Trophoblast cell (in vitro differentiated cells and primary cell): ENCODE measurements at regions not wholly inside any gene's neighbourhood (a gene's known extent, or its start where the extent isn't known, plus 50 kb on each side); places are given as distances from the start of the nearest gene placed in this dataset.

ENCODE experiments used
- DNase-seq, 2 donors: peaks; one replicate each; pipeline ENCODE4 v3.0.0-alpha.2; 2016
- H2AFZ ChIP-seq: 2 replicates; pipeline ENCODE4 v1.6.1; 2013; ENCODE audit warnings: low read length, moderate library complexity, mild to moderate bottlenecking; ENCODE audit not compliant: insufficient read depth, poor library complexity
- H2AK5ac ChIP-seq: 2 replicates; pipeline ENCODE4 v1.6.1; 2013; ENCODE audit warnings: mild to moderate bottlenecking, low read length
- H2BK120ac ChIP-seq: 2 replicates; pipeline ENCODE4 v1.6.1; 2013; ENCODE audit warnings: low read length, mild to moderate bottlenecking, moderate library complexity; ENCODE audit not compliant: insufficient read depth, poor library complexity
- H2BK12ac ChIP-seq: 2 replicates; pipeline ENCODE4 v1.6.1; 2013; ENCODE audit warnings: mild to moderate bottlenecking, low read length, moderate library complexity
- H2BK5ac ChIP-seq: 2 replicates; pipeline ENCODE4 v1.6.1; 2013; ENCODE audit warnings: low read length, low read depth, moderate library complexity, mild to moderate bottlenecking; ENCODE audit not compliant: poor library complexity
- H3K14ac ChIP-seq: 2 replicates; pipeline ENCODE4 v1.6.1; 2013; ENCODE audit warnings: mild to moderate bottlenecking, low read length
- H3K18ac ChIP-seq: 2 replicates; pipeline ENCODE4 v1.6.1; 2013; ENCODE audit warnings: mild to moderate bottlenecking, low read length
- H3K23ac ChIP-seq: 2 replicates; pipeline ENCODE4 v1.6.1; 2013; ENCODE audit warnings: low read length
- H3K27ac ChIP-seq: 2 replicates; pipeline ENCODE4 v1.5.1; 2013; ENCODE audit warnings: low read depth, mild to moderate bottlenecking, inconsistent platforms, low read length, moderate library complexity
- H3K27me3 ChIP-seq: 2 replicates; pipeline ENCODE4 v1.6.1; 2013; ENCODE audit warnings: inconsistent platforms, mild to moderate bottlenecking, low read length, moderate library complexity; ENCODE audit not compliant: insufficient read depth
- H3K36me3 ChIP-seq, 2 experiments: 1 replicate in 1 of 2; 2 replicates in 1 of 2; pipeline ENCODE4 v1.6.1; 2013; ENCODE audit warnings: low read length in 2 of 2, mild to moderate bottlenecking in 2 of 2, moderate library complexity in 1 of 2; ENCODE audit not compliant: insufficient read depth in 2 of 2, control insufficient read depth in 1 of 2
- H3K4ac ChIP-seq: 2 replicates; pipeline ENCODE4 v1.6.1; 2013; ENCODE audit warnings: low read depth, mild to moderate bottlenecking, low read length, moderate library complexity
- H3K4me1 ChIP-seq, 2 experiments: 1 replicate in 1 of 2; 2 replicates in 1 of 2; pipeline ENCODE4 v1.6.1; 2013; ENCODE audit warnings: low read length in 2 of 2, mild to moderate bottlenecking in 2 of 2, moderate library complexity in 1 of 2; ENCODE audit not compliant: insufficient read depth in 2 of 2, control insufficient read depth in 1 of 2
- H3K4me2 ChIP-seq: 2 replicates; pipeline ENCODE4 v1.6.1; 2013; ENCODE audit warnings: inconsistent platforms, mild to moderate bottlenecking, low read length, moderate library complexity
- H3K4me3 ChIP-seq: 2 replicates; pipeline ENCODE4 v1.5.1; 2013; ENCODE audit warnings: mild to moderate bottlenecking, low read depth, low read length, inconsistent platforms
- H3K79me1 ChIP-seq: one replicate; pipeline ENCODE4 v1.6.1; 2013; ENCODE audit warnings: low read length
- H3K79me2 ChIP-seq: 2 replicates; pipeline ENCODE4 v1.6.1; 2013; ENCODE audit warnings: low read length, mild to moderate bottlenecking; ENCODE audit not compliant: control insufficient read depth, insufficient read depth, poor library complexity
- H3K9ac ChIP-seq: 2 replicates; pipeline ENCODE4 v1.6.1; 2013; ENCODE audit warnings: mild to moderate bottlenecking, low read length
- H3K9me3 ChIP-seq: 2 replicates; pipeline ENCODE4 v1.6.1; 2013; ENCODE audit warnings: low read depth, mild to moderate bottlenecking, control low read depth, inconsistent platforms, low read length; ENCODE audit not compliant: insufficient read depth
- H4K12ac ChIP-seq: 2 replicates; pipeline ENCODE4 v1.6.1; 2013; ENCODE audit warnings: low read depth, mild to moderate bottlenecking, low read length, moderate library complexity
- H4K8ac ChIP-seq: 2 replicates; pipeline ENCODE4 v1.6.1; 2013; ENCODE audit warnings: low read depth, mild to moderate bottlenecking, low read length, moderate library complexity
- H4K91ac ChIP-seq: one replicate; pipeline ENCODE4 v1.6.1; 2013; ENCODE audit warnings: low read depth, mild to moderate bottlenecking, low read length, moderate library complexity
- WGBS: extraction: QIAGEN DNeasy Blood & Tissue Kit; methylation state at CpG from one replicate; pipeline ENCODE4 v1.1.7; 2013; ENCODE audit warnings: missing lambda C conversion rate; ENCODE audit not compliant: insufficient read length, insufficient coverage; ENCODE audit errors: extremely low coverage; 5-methylcytosine and 5-hydroxymethylcytosine counted together

- WGBS = no CpG with 5 or more reads among the region's 4 CpGs
Measured at GRCh38 chr2:220460257-220460985, 833.0 kb downstream of the SLC4A3 start.

GRCh38 chr2:220463876-220464275, 836.4 kb downstream of the SLC4A3 start:
- H3K27me3 ChIP-seq = no peaks in the 10 kb centered on the region
- no peak overlapping the region for H4K12ac ChIP-seq
- no peaks in the 10 kb centered on the region for H3K9me3 ChIP-seq
- no peak overlapping the region for H3K14ac ChIP-seq
- H3K36me3 ChIP-seq = no peaks in the 10 kb centered on the region
- no peak overlapping the region for H3K4me3 ChIP-seq
- H2BK120ac ChIP-seq = no peak overlapping the region
- H2AK5ac ChIP-seq = no peak overlapping the region
- H3K4ac ChIP-seq = no peak overlapping the region
- H3K79me2 ChIP-seq = no peaks in the 10 kb centered on the region
- DNase-seq = peak; percentile 83 to 92
- H4K91ac ChIP-seq = no peak overlapping the region
- no CpG with 5 or more reads among the region's 1 CpG for WGBS
- H2BK12ac ChIP-seq = no peak overlapping the region
- no peak overlapping the region for H3K4me2 ChIP-seq
- no peak overlapping the region for H2AFZ ChIP-seq
- no peak overlapping the region for H3K9ac ChIP-seq
- H3K23ac ChIP-seq = no peak overlapping the region
- no peak overlapping the region for H2BK5ac ChIP-seq
- no peak overlapping the region for H3K18ac ChIP-seq
- H3K27ac ChIP-seq = no peak overlapping the region
- no peaks in the 10 kb centered on the region for H3K4me1 ChIP-seq
- no peak overlapping the region for H4K8ac ChIP-seq
- no peaks in the 10 kb centered on the region for H3K79me1 ChIP-seq

More at GRCh38 chr2:220460257-220460985, 833.0 kb downstream of the SLC4A3 start:
- Histone ChIP-seq H3K79me2 (no peaks in the 10 kb centered on the region), H3K4ac (no peak overlapping the region), H3K18ac (no peak overlapping the region), H3K9me3 (no peaks in the 10 kb centered on the region), H3K79me1 (no peaks in the 10 kb centered on the region), H3K4me3 (no peak overlapping the region), H3K4me1 (no peaks in the 10 kb centered on the region), H4K8ac (no peak overlapping the region), H3K36me3 (no peaks in the 10 kb centered on the region), H2AFZ (no peak overlapping the region), H3K14ac (no peak overlapping the region), H3K27me3 (no peaks in the 10 kb centered on the region), H3K4me2 (no peak overlapping the region), H2BK5ac (no peak overlapping the region), H3K23ac (no peak overlapping the region), H2AK5ac (no peak overlapping the region), H2BK12ac (no peak overlapping the region), H3K27ac (no peak overlapping the region), H4K12ac (no peak overlapping the region), H3K9ac (no peak overlapping the region), H4K91ac (no peak overlapping the region), H2BK120ac (no peak overlapping the region)
- peak; percentile 7 to 62 for DNase-seq

DNA sequence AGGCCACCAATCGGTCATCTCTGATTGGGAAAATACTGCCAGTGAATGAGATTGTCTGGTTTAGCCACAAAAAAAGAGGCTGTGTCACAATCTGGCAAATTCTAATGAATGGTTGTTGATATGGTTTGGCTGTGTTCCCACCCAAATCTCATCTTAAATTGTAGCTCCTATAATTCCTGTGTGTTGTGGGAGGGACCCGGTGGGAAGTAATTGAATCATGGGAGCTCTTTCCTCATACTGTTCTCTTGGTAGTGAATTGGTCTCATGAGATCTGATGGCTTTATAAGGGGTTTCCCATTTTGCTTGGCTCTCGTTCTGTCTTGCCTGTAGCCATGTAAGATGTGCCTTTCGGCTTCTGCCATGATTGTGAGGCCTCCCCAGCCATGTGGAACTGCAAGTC, 838.3 kb downstream of the SLC4A3 start:
- Histone ChIP-seq H3K23ac (no peak overlapping the region), H3K4ac (no peak overlapping the region), H2BK5ac (no peak overlapping the region), H3K4me2 (no peak overlapping the region), H3K79me1 (no peaks in the 10 kb centered on the region), H3K27ac (no peak overlapping the region), H2AK5ac (no peak overlapping the region), H3K36me3 (no peaks in the 10 kb centered on the region), H2BK120ac (no peak overlapping the region), H3K27me3 (no peaks in the 10 kb centered on the region), H3K9me3 (no peaks in the 10 kb centered on the region), H3K14ac (no peak overlapping the region), H2AFZ (no peak overlapping the region), H3K79me2 (no peaks in the 10 kb centered on the region), H3K4me1 (no peaks in the 10 kb centered on the region), H4K12ac (no peak overlapping the region), H4K8ac (no peak overlapping the region), H2BK12ac (no peak overlapping the region), H3K9ac (no peak overlapping the region), H3K18ac (no peak overlapping the region), H4K91ac (no peak overlapping the region), H3K4me3 (no peak overlapping the region)
- DNase-seq = no peak
- WGBS = no CpG with 5 or more reads among the region's 4 CpGs

DNA sequence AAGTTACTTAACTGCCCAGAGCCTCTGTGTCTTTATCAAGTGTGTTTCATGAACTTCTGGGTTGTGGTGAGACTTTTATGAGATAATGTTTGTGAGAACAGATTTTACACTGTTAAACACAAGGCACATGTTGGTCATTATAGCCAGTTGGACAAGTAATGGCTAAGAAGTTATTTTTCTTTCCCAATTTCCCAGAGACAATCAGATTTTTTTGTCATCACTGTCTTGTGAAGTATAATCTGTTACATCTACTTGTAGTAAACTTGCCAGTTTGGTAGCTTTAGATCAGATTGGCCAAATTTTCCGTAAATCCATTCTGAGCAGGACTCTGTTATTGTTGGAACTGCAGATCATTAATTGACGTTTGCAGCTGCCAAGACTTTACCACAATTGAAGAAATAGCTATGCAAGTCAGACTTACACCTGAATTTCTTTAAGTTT, 838.8 kb downstream of the SLC4A3 start:
- peak in 1 of 2 donors; percentile 26 for DNase-seq
- no peak overlapping the region for H3K14ac ChIP-seq
- no peak overlapping the region for H3K23ac ChIP-seq
- no peak overlapping the region for H3K18ac ChIP-seq
- H3K27me3 ChIP-seq = no peaks in the 10 kb centered on the region
- no peak overlapping the region for H4K8ac ChIP-seq
- no peak overlapping the region for H2AFZ ChIP-seq
- WGBS = no CpG with 5 or more reads among the region's 2 CpGs
- no peak overlapping the region for H2BK12ac ChIP-seq
- H4K12ac ChIP-seq = no peak overlapping the region
- no peaks in the 10 kb centered on the region for H3K79me1 ChIP-seq
- no peaks in the 10 kb centered on the region for H3K9me3 ChIP-seq
- no peak overlapping the region for H3K4me3 ChIP-seq
- no peak overlapping the region for H3K9ac ChIP-seq
- H4K91ac ChIP-seq = no peak overlapping the region
- H2AK5ac ChIP-seq = no peak overlapping the region
- no peaks in the 10 kb centered on the region for H3K36me3 ChIP-seq
- no peaks in the 10 kb centered on the region for H3K4me1 ChIP-seq
- H3K4ac ChIP-seq = no peak overlapping the region
- no peak overlapping the region for H3K27ac ChIP-seq
- no peaks in the 10 kb centered on the region for H3K79me2 ChIP-seq
- no peak overlapping the region for H2BK120ac ChIP-seq
- no peak overlapping the region for H2BK5ac ChIP-seq
- no peak overlapping the region for H3K4me2 ChIP-seq
